ENCODE measurements at regions not wholly inside any gene's neighbourhood (a gene's known extent, or its start where the extent isn't known, plus 50 kb on each side); places are given as distances from the start of the nearest gene placed in this dataset.

- H3K4me3 ChIP-seq (ENCODE audit: low read length, poor library complexity, severe bottlenecking) = no peak overlapping the region
- H3K4me1 ChIP-seq (ENCODE audit: insufficient read depth, low read length, poor library complexity, severe bottlenecking) = no peaks in the 10 kb centered on the region
- TF ChIP-seq, protein P1, sequence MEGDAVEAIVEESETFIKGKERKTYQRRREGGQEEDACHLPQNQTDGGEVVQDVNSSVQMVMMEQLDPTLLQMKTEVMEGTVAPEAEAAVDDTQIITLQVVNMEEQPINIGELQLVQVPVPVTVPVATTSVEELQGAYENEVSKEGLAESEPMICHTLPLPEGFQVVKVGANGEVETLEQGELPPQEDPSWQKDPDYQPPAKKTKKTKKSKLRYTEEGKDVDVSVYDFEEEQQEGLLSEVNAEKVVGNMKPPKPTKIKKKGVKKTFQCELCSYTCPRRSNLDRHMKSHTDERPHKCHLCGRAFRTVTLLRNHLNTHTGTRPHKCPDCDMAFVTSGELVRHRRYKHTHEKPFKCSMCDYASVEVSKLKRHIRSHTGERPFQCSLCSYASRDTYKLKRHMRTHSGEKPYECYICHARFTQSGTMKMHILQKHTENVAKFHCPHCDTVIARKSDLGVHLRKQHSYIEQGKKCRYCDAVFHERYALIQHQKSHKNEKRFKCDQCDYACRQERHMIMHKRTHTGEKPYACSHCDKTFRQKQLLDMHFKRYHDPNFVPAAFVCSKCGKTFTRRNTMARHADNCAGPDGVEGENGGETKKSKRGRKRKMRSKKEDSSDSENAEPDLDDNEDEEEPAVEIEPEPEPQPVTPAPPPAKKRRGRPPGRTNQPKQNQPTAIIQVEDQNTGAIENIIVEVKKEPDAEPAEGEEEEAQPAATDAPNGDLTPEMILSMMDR (conservative IDR thresholded peaks at IDR 0.05; ENCODE audit: low read length) = no peak
- no peak overlapping the region for H3K4me2 ChIP-seq (ENCODE audit: low read depth, low read length, poor library complexity, severe bottlenecking)
- H3K27me3 ChIP-seq (ENCODE audit: insufficient read depth, low read length, poor library complexity, severe bottlenecking) = no peaks in the 10 kb centered on the region
- H3K9me2 ChIP-seq (replicated peaks; ENCODE audit: low read depth, low read length) = no peaks in the 10 kb centered on the region
- H3K36me3 ChIP-seq (ENCODE audit: insufficient read depth, low read length) = no peaks in the 10 kb centered on the region
- H3K9ac ChIP-seq (ENCODE audit: low read depth, low read length, poor library complexity, severe bottlenecking) = no peak overlapping the region
- no peaks in the 10 kb centered on the region for H3F3A ChIP-seq (ENCODE audit: low read depth)
- no peak overlapping the region for H2AFZ ChIP-seq (ENCODE audit: low read length)
- H4K20me1 ChIP-seq (ENCODE audit: insufficient read depth, low read length, poor library complexity, severe bottlenecking) = no peaks in the 10 kb centered on the region
- H3K79me2 ChIP-seq (ENCODE audit: insufficient read depth, low read length) = peaks cover 14% of the 10 kb centered on the region; the same call in 1 of the 2 replicates
- peaks cover 15% of the 10 kb centered on the region; the same call in 1 of the 2 replicates for H3K9me3 ChIP-seq (ENCODE audit: insufficient read depth, low read depth, low read length)
Measured at GRCh38 chr10:29719281-29719675, 84.5 kb upstream of the SVIL start.

GRCh38 chr10:29715296-29715695, 80.5 kb upstream of the SVIL start:
- no peaks in the 10 kb centered on the region for H3F3A ChIP-seq (ENCODE audit: low read depth)
- H4K20me1 ChIP-seq (ENCODE audit: insufficient read depth, low read length, poor library complexity, severe bottlenecking) = no peaks in the 10 kb centered on the region
- no peak overlapping the region for H3K4me2 ChIP-seq (ENCODE audit: low read depth, low read length, poor library complexity, severe bottlenecking)
- no peaks in the 10 kb centered on the region for H3K4me1 ChIP-seq (ENCODE audit: insufficient read depth, low read length, poor library complexity, severe bottlenecking)
- H3K27me3 ChIP-seq (ENCODE audit: insufficient read depth, low read length, poor library complexity, severe bottlenecking) = no peaks in the 10 kb centered on the region
- no peak for TF ChIP-seq EZH2phosphoT487 (IDR thresholded peaks at IDR 0.05; ENCODE audit: borderline replicate concordance)
- TF ChIP-seq, protein P1 (conservative IDR thresholded peaks at IDR 0.05; ENCODE audit: low read length) = no peak
- peaks cover 12% of the 10 kb centered on the region; the same call in 1 of the 2 replicates for H3K9me3 ChIP-seq (ENCODE audit: insufficient read depth, low read depth, low read length)
- no peak overlapping the region for H3K4me3 ChIP-seq (ENCODE audit: low read length, poor library complexity, severe bottlenecking)
- no peak overlapping the region for H3K9ac ChIP-seq (ENCODE audit: low read depth, low read length, poor library complexity, severe bottlenecking)
- no peak overlapping the region for H2AFZ ChIP-seq (ENCODE audit: low read length)
- H3K36me3 ChIP-seq (ENCODE audit: insufficient read depth, low read length) = no peaks in the 10 kb centered on the region
- no peaks in the 10 kb centered on the region for H3K9me2 ChIP-seq (replicated peaks; ENCODE audit: low read depth, low read length)
- peaks cover 14% of the 10 kb centered on the region; the same call in 1 of the 2 replicates for H3K79me2 ChIP-seq (ENCODE audit: insufficient read depth, low read length)

- Histone ChIP-seq H4K20me1 (ENCODE audit: insufficient read depth, low read length, poor library complexity, severe bottlenecking) (no peaks in the 10 kb centered on the region), H3K4me3 (ENCODE audit: low read length, poor library complexity, severe bottlenecking) (no peak overlapping the region), H3K4me2 (ENCODE audit: low read depth, low read length, poor library complexity, severe bottlenecking) (no peak overlapping the region), H3K9me2 (replicated peaks; ENCODE audit: low read depth, low read length) (no peaks in the 10 kb centered on the region), H3K4me1 (ENCODE audit: insufficient read depth, low read length, poor library complexity, severe bottlenecking) (no peaks in the 10 kb centered on the region), H3K36me3 (ENCODE audit: insufficient read depth, low read length) (no peaks in the 10 kb centered on the region), H3K79me2 (ENCODE audit: insufficient read depth, low read length) (peaks cover 11% of the 10 kb centered on the region; the same call in 1 of the 2 replicates), H3K27me3 (ENCODE audit: insufficient read depth, low read length, poor library complexity, severe bottlenecking) (no peaks in the 10 kb centered on the region), H3K9ac (ENCODE audit: low read depth, low read length, poor library complexity, severe bottlenecking) (no peak overlapping the region), H3F3A (ENCODE audit: low read depth) (no peaks in the 10 kb centered on the region), H2AFZ (ENCODE audit: low read length) (no peak overlapping the region), H3K9me3 (ENCODE audit: insufficient read depth, low read depth, low read length) (peaks cover 2% of the 10 kb centered on the region; the same call in 1 of the 2 replicates)
- TF ChIP-seq, protein P1 (conservative IDR thresholded peaks at IDR 0.05; ENCODE audit: low read length) = no peak
- TF ChIP-seq EZH2phosphoT487 (IDR thresholded peaks at IDR 0.05; ENCODE audit: borderline replicate concordance) = no peak
Measured at GRCh38 chr10:29714096-29714874, 79.5 kb upstream of the SVIL start.

Data from Loucy (cell line).